Muscle layer of colon (tissue), 2 donors: ENCODE measurements at regions not wholly inside any gene's neighbourhood (a gene's known extent, or its start where the extent isn't known, plus 50 kb on each side); places are given as distances from the start of the nearest gene placed in this dataset.

Experiments
- H3K27ac ChIP-seq: one replicate; pipeline ENCODE4 v1.7.0; 2013; ENCODE audit warnings: low read depth, mild to moderate bottlenecking, low read length, moderate library complexity
- H3K27me3 ChIP-seq, 2 donors: one replicate each; pipeline ENCODE4 v1.7.0; 2013; ENCODE audit warnings: low read length in 2 of 2, mild to moderate bottlenecking in 2 of 2; ENCODE audit not compliant: insufficient read depth in 2 of 2, control insufficient read depth in 1 of 2
- H3K36me3 ChIP-seq: one replicate; pipeline ENCODE4 v1.7.0; 2013; ENCODE audit warnings: mild to moderate bottlenecking, low read length; ENCODE audit not compliant: insufficient read depth
- H3K4me1 ChIP-seq: one replicate; pipeline ENCODE4 v1.7.0; 2013; ENCODE audit warnings: mild to moderate bottlenecking, low read length; ENCODE audit not compliant: insufficient read depth
- H3K4me3 ChIP-seq, 2 donors: one replicate each; pipeline ENCODE4 v1.7.0; 2013; ENCODE audit warnings: low read length in 2 of 2, low read depth in 1 of 2, mild to moderate bottlenecking in 1 of 2, moderate library complexity in 1 of 2
- H3K9ac ChIP-seq: one replicate; pipeline ENCODE4 v1.7.0; 2013; ENCODE audit warnings: low read length
- H3K9me3 ChIP-seq: one replicate; pipeline ENCODE4 v1.7.0; 2013; ENCODE audit warnings: mild to moderate bottlenecking, low read length
- donor health status: abdominal sarcoma.
- donor health status: Adenocarcinoma of cecum.

- H3K9me3 ChIP-seq, result no peaks in the 10 kb centered on the region
- H3K4me3 ChIP-seq, result no peak overlapping the region
- peaks cover 4% of the 10 kb centered on the region for H3K4me1 ChIP-seq
- H3K27ac ChIP-seq, result no peak overlapping the region
- H3K27me3 ChIP-seq, result no peaks in the 10 kb centered on the region
- no peak overlapping the region for H3K9ac ChIP-seq
- H3K36me3 ChIP-seq, result no peaks in the 10 kb centered on the region
Observed at GRCh38 chr11:109914038-109914437, 179.2 kb upstream of the ZC3H12C start.

GRCh38 chr11:109914809-109915653 lies 178.2 kb upstream of the ZC3H12C start:
- H3K4me1 ChIP-seq, result peaks cover 4% of the 10 kb centered on the region
- no peaks in the 10 kb centered on the region for H3K36me3 ChIP-seq
- H3K9ac ChIP-seq, result no peak overlapping the region
- H3K27me3 ChIP-seq, result no peaks in the 10 kb centered on the region
- H3K27ac ChIP-seq, result no peak overlapping the region
- no peaks in the 10 kb centered on the region for H3K9me3 ChIP-seq
- H3K4me3 ChIP-seq, result no peak overlapping the region

GRCh38 chr11:109926941-109927340 lies 166.3 kb upstream of the ZC3H12C start:
- no peak overlapping the region for H3K4me3 ChIP-seq
- H3K36me3 ChIP-seq, result no peaks in the 10 kb centered on the region
- H3K9me3 ChIP-seq, result no peaks in the 10 kb centered on the region
- no peaks in the 10 kb centered on the region for H3K4me1 ChIP-seq
- no peak overlapping the region for H3K9ac ChIP-seq
- H3K27ac ChIP-seq, result no peak overlapping the region
- H3K27me3 ChIP-seq, result no peaks in the 10 kb centered on the region

- no peak overlapping the region for H3K27ac ChIP-seq
Observed at GRCh38 chr11:109929308-109929707, 163.9 kb upstream of the ZC3H12C start.

GRCh38 chr11:109933126-109933525 lies 160.1 kb upstream of the ZC3H12C start:
- Histone ChIP-seq H3K27ac (no peak overlapping the region), H3K9me3 (no peaks in the 10 kb centered on the region), H3K4me1 (no peaks in the 10 kb centered on the region)

More at GRCh38 chr11:109929308-109929707, 163.9 kb upstream of the ZC3H12C start:
- Histone ChIP-seq H3K27me3 (no peaks in the 10 kb centered on the region), H3K9ac (no peak overlapping the region), H3K36me3 (no peaks in the 10 kb centered on the region), H3K4me1 (no peaks in the 10 kb centered on the region), H3K4me3 (no peak overlapping the region), H3K9me3 (no peaks in the 10 kb centered on the region)

GRCh38 chr11:109934151-109934550 lies 159.0 kb upstream of the ZC3H12C start:
- H3K36me3 ChIP-seq, result no peaks in the 10 kb centered on the region
- no peaks in the 10 kb centered on the region for H3K4me1 ChIP-seq
- no peak overlapping the region for H3K4me3 ChIP-seq
- H3K27ac ChIP-seq, result no peak overlapping the region
- no peaks in the 10 kb centered on the region for H3K9me3 ChIP-seq
- no peaks in the 10 kb centered on the region for H3K27me3 ChIP-seq
- no peak overlapping the region for H3K9ac ChIP-seq

More at GRCh38 chr11:109933126-109933525, 160.1 kb upstream of the ZC3H12C start:
- H3K36me3 ChIP-seq, result no peaks in the 10 kb centered on the region
- H3K27me3 ChIP-seq, result no peaks in the 10 kb centered on the region
- H3K4me3 ChIP-seq, result no peak overlapping the region
- H3K9ac ChIP-seq, result no peak overlapping the region

GRCh38 chr11:109936661-109937180 lies 156.5 kb upstream of the ZC3H12C start:
- Histone ChIP-seq H3K9me3 (no peaks in the 10 kb centered on the region), H3K9ac (no peak overlapping the region), H3K4me3 (no peak overlapping the region), H3K36me3 (no peaks in the 10 kb centered on the region), H3K4me1 (no peaks in the 10 kb centered on the region), H3K27me3 (no peaks in the 10 kb centered on the region), H3K27ac (no peak overlapping the region)

GRCh38 chr11:109937968-109938367 lies 155.2 kb upstream of the ZC3H12C start:
- Histone ChIP-seq H3K36me3 (no peaks in the 10 kb centered on the region), H3K4me3 (no peak overlapping the region), H3K9me3 (no peaks in the 10 kb centered on the region), H3K27ac (no peak overlapping the region), H3K9ac (no peak overlapping the region), H3K4me1 (no peaks in the 10 kb centered on the region), H3K27me3 (no peaks in the 10 kb centered on the region)

- Histone ChIP-seq H3K4me3 (no peak overlapping the region), H3K9me3 (no peaks in the 10 kb centered on the region), H3K27me3 (no peaks in the 10 kb centered on the region), H3K36me3 (no peaks in the 10 kb centered on the region), H3K4me1 (no peaks in the 10 kb centered on the region), H3K9ac (no peak overlapping the region), H3K27ac (no peak overlapping the region)
Observed at GRCh38 chr11:109939166-109939810, 153.9 kb upstream of the ZC3H12C start.

- Histone ChIP-seq H3K4me3 (no peak overlapping the region), H3K9me3 (no peaks in the 10 kb centered on the region), H3K4me1 (peaks cover 1% of the 10 kb centered on the region), H3K27ac (no peak overlapping the region), H3K36me3 (no peaks in the 10 kb centered on the region), H3K27me3 (no peaks in the 10 kb centered on the region), H3K9ac (no peak overlapping the region)
Observed at GRCh38 chr11:109940816-109941215, 152.4 kb upstream of the ZC3H12C start.

GRCh38 chr11:109945626-109946321 lies 147.4 kb upstream of the ZC3H12C start:
- Histone ChIP-seq H3K9ac (no peak overlapping the region), H3K27ac (no peak overlapping the region), H3K36me3 (no peaks in the 10 kb centered on the region), H3K27me3 (no peaks in the 10 kb centered on the region), H3K4me1 (peaks cover 10% of the 10 kb centered on the region), H3K4me3 (peak overlapping the region in 1 of 2 donors; percentile 44), H3K9me3 (no peaks in the 10 kb centered on the region)
